Lung (tissue), 11 donors: ENCODE measurements at regions not wholly inside any gene's neighbourhood (a gene's known extent, or its start where the extent isn't known, plus 50 kb on each side); places are given as distances from the start of the nearest gene placed in this dataset.
"Not testable (repeated sequence)": the region's sequence is repeated elsewhere in the genome, so short reads cannot be mapped to it uniquely, and the experiment has no call there.

Experiments
- ATAC-seq: fragments of 200-7000 bp; cut with Tn5 transposase; one replicate; pipeline ENCODE4 v1.9.1; 2020; ENCODE audit warnings: moderate number of reproducible peaks; ENCODE audit not compliant: insufficient read depth, low FRiP score
- DNase-seq, 3 donors: peaks; one replicate each; pipeline ENCODE4 v3.0.0-alpha.2; 2013 to 2017
- H3K27ac ChIP-seq, 2 donors: one replicate each; pipeline ENCODE4 v1.5.1; 2013; ENCODE audit warnings: mild to moderate bottlenecking in 2 of 2, moderate library complexity in 2 of 2, control low read depth in 1 of 2, inconsistent platforms in 1 of 2, low read depth in 1 of 2, low read length in 1 of 2
- H3K27me3 ChIP-seq, 3 donors: one replicate each; pipeline ENCODE4 v1.5.1; 2013; ENCODE audit warnings: low read length in 2 of 3; ENCODE audit not compliant: control insufficient read depth in 3 of 3, insufficient read depth in 3 of 3
- H3K36me3 ChIP-seq, 4 donors: one replicate each; pipeline ENCODE4 v1.5.1; 2013; ENCODE audit warnings: low read length in 4 of 4, mild to moderate bottlenecking in 1 of 4, moderate library complexity in 1 of 4; ENCODE audit not compliant: control insufficient read depth in 4 of 4, insufficient read depth in 4 of 4
- H3K4me1 ChIP-seq, 5 donors: one replicate each; pipeline ENCODE4 v1.5.1; 2013; ENCODE audit warnings: low read length in 5 of 5, mild to moderate bottlenecking in 2 of 5, moderate library complexity in 1 of 5; ENCODE audit not compliant: control insufficient read depth in 5 of 5, insufficient read depth in 5 of 5
- H3K4me3 ChIP-seq: one replicate; pipeline ENCODE4 v1.5.1; 2013; ENCODE audit warnings: mild to moderate bottlenecking, control low read depth, moderate library complexity
- H3K9ac ChIP-seq, 2 donors: one replicate each; pipeline ENCODE4 v1.5.1; 2013; ENCODE audit warnings: low read length in 2 of 2, control low read depth in 1 of 2; ENCODE audit not compliant: insufficient read depth in 1 of 2
- H3K9me3 ChIP-seq, 4 donors: one replicate each; pipeline ENCODE4 v1.5.1; 2013; ENCODE audit warnings: low read length in 3 of 4, mild to moderate bottlenecking in 1 of 4, moderate library complexity in 1 of 4; ENCODE audit not compliant: control insufficient read depth in 4 of 4, insufficient read depth in 3 of 4
- CTCF ChIP-seq: IDR thresholded peaks from 2 replicates; pipeline ENCODE4 v1.5.1; 2012; ENCODE audit warnings: mild to moderate bottlenecking; ENCODE audit errors: control extremely low read depth, extremely low read depth
- WGBS, 2 donors: extraction: QIAGEN DNeasy Blood & Tissue Kit; methylation state at CpG; one replicate each; pipeline ENCODE4 v1.1.7; 2013; 5-methylcytosine and 5-hydroxymethylcytosine counted together
- donor health status: control.
- donor health status: control.
- donor health status: Bipolar disorder and iron deficiency.
- donor health status: healthy.
- donor health status: DM: yes; HTN: yes; CAD: no.

GRCh38 chr20:46785958-46786357, 76.5 kb downstream of the SLC2A10 start:
- Histone ChIP-seq H3K9me3 (peaks cover 0 to 2% (median 0%) of the 10 kb centered on the region in 4 donors), H3K4me1 (no peaks in the 10 kb centered on the region), H3K27ac (no peak overlapping the region), H3K4me3 (no peak overlapping the region), H3K27me3 (peaks cover 0 to 7% (median 0%) of the 10 kb centered on the region in 3 donors), H3K9ac (no peak overlapping the region), H3K36me3 (no peaks in the 10 kb centered on the region)
- no peak for TF ChIP-seq CTCF
- 75 to 79% methylated on average over 7 of the region's 7 CpGs for WGBS, 2 donors
- ATAC-seq (no peak), DNase-seq (no peak)

DNA sequence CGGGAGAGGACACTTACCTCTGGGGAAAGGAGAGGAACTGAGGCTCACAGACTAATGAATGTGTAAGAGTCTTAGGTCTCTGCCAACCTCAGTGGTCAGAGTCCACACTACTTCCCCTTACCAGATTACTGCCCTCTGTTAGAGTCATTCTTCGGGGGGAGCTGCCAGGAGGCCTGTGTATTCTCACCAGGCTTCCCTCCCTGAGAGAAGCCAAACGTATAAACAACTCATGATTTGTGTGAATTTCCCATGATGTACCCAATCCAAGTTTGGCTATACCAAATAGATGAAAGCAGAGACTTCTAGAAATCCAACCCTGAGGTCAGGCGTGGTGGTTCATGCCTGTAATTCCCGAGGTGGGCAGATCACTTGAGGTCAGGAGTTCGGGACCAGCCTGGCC, 77.1 kb downstream of the SLC2A10 start:
- Histone ChIP-seq H3K36me3 (no peaks in the 10 kb centered on the region), H3K4me3 (no peak overlapping the region), H3K27me3 (peaks cover 0 to 7% (median 0%) of the 10 kb centered on the region in 3 donors), H3K9ac (no peak overlapping the region), H3K27ac (no peak overlapping the region), H3K9me3 (peaks cover 0 to 2% (median 0%) of the 10 kb centered on the region in 4 donors), H3K4me1 (no peaks in the 10 kb centered on the region)
- ATAC-seq, result no peak
- 67 to 83% methylated on average over 6 of the region's 6 CpGs for WGBS, 2 donors
- no peak for DNase-seq
- no peak for TF ChIP-seq CTCF

DNA sequence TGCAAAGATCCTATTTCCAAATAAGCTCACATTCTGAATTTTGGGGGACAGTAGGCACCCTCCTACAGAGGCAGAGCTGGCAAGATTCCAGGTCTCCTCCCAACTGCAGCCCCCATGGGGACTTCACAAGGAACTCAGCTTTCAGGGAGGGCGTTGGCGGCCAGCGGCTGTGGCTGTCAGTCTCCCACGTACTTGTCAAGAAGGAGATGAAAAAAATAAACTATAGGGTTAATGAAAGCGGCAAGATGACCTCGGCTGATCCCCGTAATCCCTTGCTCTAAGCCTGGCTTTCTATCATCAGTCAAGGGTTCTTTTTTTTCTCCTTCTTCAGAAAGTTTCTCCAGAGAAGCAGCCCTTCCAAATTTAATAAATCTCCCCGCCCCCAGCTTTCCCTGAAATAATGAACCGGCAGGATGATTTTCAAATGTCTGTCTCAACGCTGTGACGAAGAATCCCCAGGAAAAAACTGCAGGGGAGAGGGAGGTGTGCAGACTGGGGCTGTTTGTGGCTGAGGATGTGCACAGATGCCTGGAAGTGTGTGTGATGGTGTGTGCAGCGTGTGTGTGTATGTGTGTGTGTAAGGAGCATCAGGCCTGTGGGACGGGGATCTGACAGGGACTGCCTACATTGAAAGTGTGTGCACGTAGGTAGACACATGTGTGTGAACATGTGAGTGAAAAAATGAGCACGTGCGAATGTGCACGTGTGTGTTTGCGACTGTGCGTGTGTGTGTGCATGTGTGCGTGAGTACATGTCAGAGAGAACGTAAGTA, 78.7 kb downstream of the SLC2A10 start:
- H3K27me3 ChIP-seq, result peaks cover 0 to 7% (median 0%) of the 10 kb centered on the region in 3 donors
- WGBS, 2 donors, result 58 to 69% methylated on average over 21 of the region's 21 CpGs
- no peak for TF ChIP-seq CTCF
- no peaks in the 10 kb centered on the region for H3K4me1 ChIP-seq
- H3K9ac ChIP-seq, result no peak overlapping the region
- H3K9me3 ChIP-seq, result peaks cover 0 to 2% (median 0%) of the 10 kb centered on the region in 4 donors
- DNase-seq (no peak), ATAC-seq (no peak)
- H3K4me3 ChIP-seq, result no peak overlapping the region
- no peaks in the 10 kb centered on the region for H3K36me3 ChIP-seq
- H3K27ac ChIP-seq, result no peak overlapping the region

DNA sequence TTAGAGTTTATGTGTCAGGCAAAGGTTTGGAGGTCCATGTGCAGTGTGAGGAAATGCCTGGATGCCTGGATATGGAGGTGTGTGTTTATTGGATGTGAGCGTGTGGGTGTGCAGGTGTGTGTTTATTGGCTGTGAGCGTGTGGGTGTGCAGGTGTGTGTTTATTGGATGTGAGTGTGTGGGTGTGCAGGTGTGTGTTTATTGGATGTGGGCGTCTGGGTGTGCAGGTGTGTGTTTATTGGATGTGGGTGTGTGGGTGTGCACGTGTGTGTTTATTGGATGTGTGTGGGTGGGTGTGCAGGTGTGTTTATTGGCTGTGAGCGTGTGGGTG, 79.3 kb downstream of the SLC2A10 start:
- H3K27me3 ChIP-seq, H3K9me3 ChIP-seq, H3K9ac ChIP-seq, H3K4me1 ChIP-seq, DNase-seq, H3K4me3 ChIP-seq, H3K27ac ChIP-seq, ATAC-seq, H3K36me3 ChIP-seq: not testable (repeated sequence)
- 88% methylated on average over 5 of the region's 5 CpGs for WGBS, 2 donors
